ENCODE measurements at regions not wholly inside any gene's neighbourhood (a gene's known extent, or its start where the extent isn't known, plus 50 kb on each side); places are given as distances from the start of the nearest gene placed in this dataset.

- no peaks in the 10 kb centered on the region for H3K4me1 ChIP-seq (ENCODE audit: control extremely low read depth in 1 of 4, control insufficient read depth in 4 of 4, insufficient read depth in 4 of 4, low read length in 3 of 4)
- no peak for DNase-seq
- POLR2A ChIA-PET = no interaction called here
- 83% methylated on average over 1 of the region's 2 CpGs for WGBS (ENCODE audit: insufficient coverage)
- H3K36me3 ChIP-seq (ENCODE audit: control insufficient read depth in 4 of 4, insufficient read depth in 4 of 4, low read length in 3 of 4) = no peaks in the 10 kb centered on the region
- H3K27ac ChIP-seq (ENCODE audit: insufficient read depth in 1 of 2, low read depth in 1 of 2, low read length in 2 of 2, poor library complexity in 1 of 2, severe bottlenecking in 2 of 2) = no peak overlapping the region
- no peak overlapping the region for H3K4me3 ChIP-seq (ENCODE audit: control insufficient read depth in 1 of 7, extremely low read depth in 1 of 7, insufficient read depth in 4 of 7, low read depth in 2 of 7, low read length in 6 of 7)
- H3K27me3 ChIP-seq (replicated peaks in 2 of 5; ENCODE audit: control insufficient read depth in 4 of 5, insufficient read depth in 5 of 5, low read length in 4 of 5) = no peaks in the 10 kb centered on the region
- CTCF ChIA-PET = no interaction called here
- H3K9me3 ChIP-seq (ENCODE audit: control extremely low read depth in 1 of 5, control insufficient read depth in 4 of 5, insufficient read depth in 2 of 5, low read depth in 1 of 5, low read length in 4 of 5) = no peaks in the 10 kb centered on the region
Measured at GRCh38 chr7:34596887-34597286, 61.1 kb upstream of the NPSR1 start.

DNA sequence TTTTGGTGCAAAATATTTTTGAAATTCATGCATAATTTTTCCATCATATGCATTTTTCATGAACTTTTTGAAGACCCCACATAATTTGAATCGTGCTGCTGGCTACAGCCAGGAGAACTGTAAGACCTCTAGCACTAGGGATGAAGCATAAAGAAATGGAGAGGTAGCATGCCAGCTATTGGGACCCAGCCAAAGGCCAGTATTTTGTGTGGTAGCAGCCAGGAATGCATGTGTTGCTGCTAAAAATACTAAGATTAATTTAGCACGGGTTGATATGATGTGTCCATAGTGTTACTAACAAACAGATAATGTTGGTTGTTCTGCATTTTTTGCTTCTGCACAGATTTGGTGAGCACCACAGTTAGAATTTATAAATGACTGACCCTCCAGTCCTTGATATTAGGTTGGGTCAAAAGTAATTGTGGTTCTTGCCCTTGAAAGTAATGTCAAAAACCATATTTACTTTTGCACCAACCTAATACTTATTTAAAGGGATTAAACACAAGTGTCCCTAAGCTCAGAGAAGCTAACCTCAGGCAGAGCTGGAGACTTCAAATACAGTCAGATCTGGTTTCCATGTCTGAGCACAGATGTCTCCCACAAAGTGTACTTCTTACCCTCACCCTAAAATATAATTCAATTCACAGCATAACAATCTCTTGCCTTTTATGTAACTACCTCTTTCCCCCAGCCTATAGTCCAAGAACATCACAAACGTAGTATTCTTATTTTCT, 54.1 kb upstream of the NPSR1 start:
- WGBS (ENCODE audit: insufficient coverage) = 100% methylated on average over 1 of the region's 3 CpGs
- Histone ChIP-seq H3K9me3 (ENCODE audit: control extremely low read depth in 1 of 5, control insufficient read depth in 4 of 5, insufficient read depth in 2 of 5, low read depth in 1 of 5, low read length in 4 of 5) (no peaks in the 10 kb centered on the region), H3K4me1 (ENCODE audit: control extremely low read depth in 1 of 4, control insufficient read depth in 4 of 4, insufficient read depth in 4 of 4, low read length in 3 of 4) (no peaks in the 10 kb centered on the region), H3K27ac (ENCODE audit: insufficient read depth in 1 of 2, low read depth in 1 of 2, low read length in 2 of 2, poor library complexity in 1 of 2, severe bottlenecking in 2 of 2) (no peak overlapping the region), H3K4me3 (ENCODE audit: control insufficient read depth in 1 of 7, extremely low read depth in 1 of 7, insufficient read depth in 4 of 7, low read depth in 2 of 7, low read length in 6 of 7) (no peak overlapping the region), H3K36me3 (ENCODE audit: control insufficient read depth in 4 of 4, insufficient read depth in 4 of 4, low read length in 3 of 4) (no peaks in the 10 kb centered on the region), H3K27me3 (replicated peaks in 2 of 5; ENCODE audit: control insufficient read depth in 4 of 5, insufficient read depth in 5 of 5, low read length in 4 of 5) (peaks cover 0 to 2% (median 0%) of the 10 kb centered on the region in 5 experiments)
- CTCF ChIA-PET = no interaction called here
- POLR2A ChIA-PET = no interaction called here
- no peak for DNase-seq
